ENCODE measurements at regions not wholly inside any gene's neighbourhood (a gene's known extent, or its start where the extent isn't known, plus 50 kb on each side); places are given as distances from the start of the nearest gene placed in this dataset.

GRCh38 chrX:39661116-39661907, 436.4 kb downstream of the BCOR start:
- TF ChIP-seq CTCF (IDR thresholded peaks at IDR 0.05; ENCODE audit: low read length) (no peak), EZH2 (IDR thresholded peaks at IDR 0.05; ENCODE audit: borderline replicate concordance, low read length) (no peak)
